ENCODE measurements at regions not wholly inside any gene's neighbourhood (a gene's known extent, or its start where the extent isn't known, plus 50 kb on each side); places are given as distances from the start of the nearest gene placed in this dataset.

- Histone ChIP-seq H4K20me1 (ENCODE audit: control insufficient read depth, insufficient read depth) (no peaks in the 10 kb centered on the region), H3K36me3 (ENCODE audit: control insufficient read depth in 2 of 2, insufficient read depth in 2 of 2, low read length in 1 of 2) (no peaks in the 10 kb centered on the region), H3K27me3 (replicated peaks in 1 of 2; ENCODE audit: control insufficient read depth in 2 of 2, insufficient read depth in 2 of 2, low read length in 1 of 2) (no peaks in the 10 kb centered on the region), H3K27ac (ENCODE audit: control insufficient read depth, insufficient read depth) (no peak overlapping the region), H3K4me2 (ENCODE audit: control insufficient read depth, insufficient read depth) (no peak overlapping the region), H3K79me2 (ENCODE audit: control insufficient read depth, insufficient read depth, low read length) (no peaks in the 10 kb centered on the region), H3K9me3 (replicated peaks; ENCODE audit: control insufficient read depth, insufficient read depth, low read length) (no peaks in the 10 kb centered on the region), H3K4me1 (ENCODE audit: control insufficient read depth, insufficient read depth, low read length) (no peaks in the 10 kb centered on the region), H3K9ac (ENCODE audit: control insufficient read depth, insufficient read depth, low read length) (no peak overlapping the region), H3K4me3 (no peak overlapping the region), H2AFZ (ENCODE audit: control insufficient read depth, low read depth, low read length) (no peak overlapping the region)
- DNase-seq (ENCODE audit: low read depth, low spot score) (no peak), FAIRE-seq (no peak), ATAC-seq (no peak)
- ChIA-PET RAD21 (ENCODE audit: unreplicated experiment) (no interaction called here), POLR2A (no interaction called here), SMC1A (ENCODE audit: uncharacterized antibody, unreplicated experiment) (no interaction called here), CTCF (no interaction called here)
- TF ChIP-seq, protein P1, sequence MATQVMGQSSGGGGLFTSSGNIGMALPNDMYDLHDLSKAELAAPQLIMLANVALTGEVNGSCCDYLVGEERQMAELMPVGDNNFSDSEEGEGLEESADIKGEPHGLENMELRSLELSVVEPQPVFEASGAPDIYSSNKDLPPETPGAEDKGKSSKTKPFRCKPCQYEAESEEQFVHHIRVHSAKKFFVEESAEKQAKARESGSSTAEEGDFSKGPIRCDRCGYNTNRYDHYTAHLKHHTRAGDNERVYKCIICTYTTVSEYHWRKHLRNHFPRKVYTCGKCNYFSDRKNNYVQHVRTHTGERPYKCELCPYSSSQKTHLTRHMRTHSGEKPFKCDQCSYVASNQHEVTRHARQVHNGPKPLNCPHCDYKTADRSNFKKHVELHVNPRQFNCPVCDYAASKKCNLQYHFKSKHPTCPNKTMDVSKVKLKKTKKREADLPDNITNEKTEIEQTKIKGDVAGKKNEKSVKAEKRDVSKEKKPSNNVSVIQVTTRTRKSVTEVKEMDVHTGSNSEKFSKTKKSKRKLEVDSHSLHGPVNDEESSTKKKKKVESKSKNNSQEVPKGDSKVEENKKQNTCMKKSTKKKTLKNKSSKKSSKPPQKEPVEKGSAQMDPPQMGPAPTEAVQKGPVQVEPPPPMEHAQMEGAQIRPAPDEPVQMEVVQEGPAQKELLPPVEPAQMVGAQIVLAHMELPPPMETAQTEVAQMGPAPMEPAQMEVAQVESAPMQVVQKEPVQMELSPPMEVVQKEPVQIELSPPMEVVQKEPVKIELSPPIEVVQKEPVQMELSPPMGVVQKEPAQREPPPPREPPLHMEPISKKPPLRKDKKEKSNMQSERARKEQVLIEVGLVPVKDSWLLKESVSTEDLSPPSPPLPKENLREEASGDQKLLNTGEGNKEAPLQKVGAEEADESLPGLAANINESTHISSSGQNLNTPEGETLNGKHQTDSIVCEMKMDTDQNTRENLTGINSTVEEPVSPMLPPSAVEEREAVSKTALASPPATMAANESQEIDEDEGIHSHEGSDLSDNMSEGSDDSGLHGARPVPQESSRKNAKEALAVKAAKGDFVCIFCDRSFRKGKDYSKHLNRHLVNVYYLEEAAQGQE (IDR thresholded peaks at IDR 0.05; ENCODE audit: low read depth, low read length): no peak
- TF ChIP-seq SMARCA5 (IDR thresholded peaks at IDR 0.05) (no peak), E2F4 (IDR thresholded peaks at IDR 0.05; ENCODE audit: low read depth, low read length) (no peak), RBBP5 (conservative IDR thresholded peaks at IDR 0.05) (no peak), ZNF24 (IDR thresholded peaks at IDR 0.05) (no peak), JUND (IDR thresholded peaks at IDR 0.05; ENCODE audit: low read depth, low read length) (no peak), LARP7 (IDR thresholded peaks at IDR 0.05) (no peak), TAF1 (IDR thresholded peaks at IDR 0.05; ENCODE audit: borderline replicate concordance, low read depth, low read length) (no peak), YY1 (IDR thresholded peaks at IDR 0.05; ENCODE audit: low read depth, low read length) (no peak), SREBF2 (IDR thresholded peaks at IDR 0.05; ENCODE audit: low read length) (no peak), NFXL1 (IDR thresholded peaks at IDR 0.05; ENCODE audit: borderline replicate concordance) (no peak), ATF3 (IDR thresholded peaks at IDR 0.05; ENCODE audit: borderline replicate concordance, extremely low read depth, low read depth, low read length) (no peak)
- TF ChIP-seq, protein P2, sequence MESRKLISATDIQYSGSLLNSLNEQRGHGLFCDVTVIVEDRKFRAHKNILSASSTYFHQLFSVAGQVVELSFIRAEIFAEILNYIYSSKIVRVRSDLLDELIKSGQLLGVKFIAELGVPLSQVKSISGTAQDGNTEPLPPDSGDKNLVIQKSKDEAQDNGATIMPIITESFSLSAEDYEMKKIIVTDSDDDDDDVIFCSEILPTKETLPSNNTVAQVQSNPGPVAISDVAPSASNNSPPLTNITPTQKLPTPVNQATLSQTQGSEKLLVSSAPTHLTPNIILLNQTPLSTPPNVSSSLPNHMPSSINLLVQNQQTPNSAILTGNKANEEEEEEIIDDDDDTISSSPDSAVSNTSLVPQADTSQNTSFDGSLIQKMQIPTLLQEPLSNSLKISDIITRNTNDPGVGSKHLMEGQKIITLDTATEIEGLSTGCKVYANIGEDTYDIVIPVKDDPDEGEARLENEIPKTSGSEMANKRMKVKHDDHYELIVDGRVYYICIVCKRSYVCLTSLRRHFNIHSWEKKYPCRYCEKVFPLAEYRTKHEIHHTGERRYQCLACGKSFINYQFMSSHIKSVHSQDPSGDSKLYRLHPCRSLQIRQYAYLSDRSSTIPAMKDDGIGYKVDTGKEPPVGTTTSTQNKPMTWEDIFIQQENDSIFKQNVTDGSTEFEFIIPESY (IDR thresholded peaks at IDR 0.05): no peak
- in situ Hi-C loops (cut with MboI) (no loop called here), intact Hi-C loops (cut with micrococcal nuclease; ENCODE audit: unreplicated experiment) (no loop called here)
- 44% methylated on average over 2 of the region's 2 CpGs for WGBS (ENCODE audit: insufficient coverage, insufficient replicate concordance, low lambda C conversion rate, missing lambda C conversion rate)
- no TSS peak for BruUV-seq (replicated peaks)
Observed at GRCh38 chr11:37721485-37721884, 1123.4 kb upstream of the RAG2 start.

Data from GM12878 (cell line).